ENCODE measurements at regions not wholly inside any gene's neighbourhood (a gene's known extent, or its start where the extent isn't known, plus 50 kb on each side); places are given as distances from the start of the nearest gene placed in this dataset.

- no peak overlapping the region for H3K4me3 ChIP-seq (replicated peaks; ENCODE audit: insufficient read depth, low read length)
- H3K27me3 ChIP-seq (ENCODE audit: insufficient read depth, poor library complexity, severe bottlenecking): no peaks in the 10 kb centered on the region
- no peak for DNase-seq (ENCODE audit: low read depth in 1 of 2, low spot score in 1 of 2)
- TF ChIP-seq SPI1 (IDR thresholded peaks at IDR 0.05; ENCODE audit: borderline replicate concordance, low read depth) (no peak), GABPA (IDR thresholded peaks at IDR 0.05; ENCODE audit: low read depth) (no peak), POLR2AphosphoS5 (IDR thresholded peaks at IDR 0.05; ENCODE audit: low read depth) (no peak), CTCF (IDR thresholded peaks at IDR 0.05; ENCODE audit: insufficient read depth, low read length) (no peak), REST (IDR thresholded peaks at IDR 0.05; ENCODE audit: insufficient replicate concordance, low read depth) (no peak)
- no peak overlapping the region for H3K27ac ChIP-seq (replicated peaks)
These were observed 52.5 kb upstream of the GTF3A start for GRCh38 chr13:27371932-27372331.

GRCh38 chr13:27372896-27373295 lies 51.5 kb upstream of the GTF3A start:
- Histone ChIP-seq H3K4me3 (replicated peaks; ENCODE audit: insufficient read depth, low read length) (no peak overlapping the region), H3K27ac (replicated peaks) (no peak overlapping the region), H3K27me3 (ENCODE audit: insufficient read depth, poor library complexity, severe bottlenecking) (no peaks in the 10 kb centered on the region)
- DNase-seq (ENCODE audit: low read depth in 1 of 2, low spot score in 1 of 2): no peak
- TF ChIP-seq SPI1 (IDR thresholded peaks at IDR 0.05; ENCODE audit: borderline replicate concordance, low read depth) (no peak), REST (IDR thresholded peaks at IDR 0.05; ENCODE audit: insufficient replicate concordance, low read depth) (no peak), POLR2AphosphoS5 (IDR thresholded peaks at IDR 0.05; ENCODE audit: low read depth) (no peak)

- Histone ChIP-seq H3K4me3 (replicated peaks; ENCODE audit: insufficient read depth, low read length) (no peak overlapping the region), H3K27ac (replicated peaks) (no peak overlapping the region), H3K27me3 (ENCODE audit: insufficient read depth, poor library complexity, severe bottlenecking) (no peaks in the 10 kb centered on the region)
- DNase-seq (ENCODE audit: low read depth in 1 of 2, low spot score in 1 of 2): no peak
- TF ChIP-seq REST (IDR thresholded peaks at IDR 0.05; ENCODE audit: insufficient replicate concordance, low read depth) (no peak), SPI1 (IDR thresholded peaks at IDR 0.05; ENCODE audit: borderline replicate concordance, low read depth) (no peak), GABPA (IDR thresholded peaks at IDR 0.05; ENCODE audit: low read depth) (no peak), CTCF (IDR thresholded peaks at IDR 0.05; ENCODE audit: insufficient read depth, low read length) (no peak), POLR2AphosphoS5 (IDR thresholded peaks at IDR 0.05; ENCODE audit: low read depth) (no peak)
These were observed 50.2 kb upstream of the GTF3A start for GRCh38 chr13:27374126-27374613.
